ENCODE measurements at regions not wholly inside any gene's neighbourhood (a gene's known extent, or its start where the extent isn't known, plus 50 kb on each side); places are given as distances from the start of the nearest gene placed in this dataset.
A peak's percentile ranks its signal among the peaks of the same experiment; 100 is the strongest.

DNA sequence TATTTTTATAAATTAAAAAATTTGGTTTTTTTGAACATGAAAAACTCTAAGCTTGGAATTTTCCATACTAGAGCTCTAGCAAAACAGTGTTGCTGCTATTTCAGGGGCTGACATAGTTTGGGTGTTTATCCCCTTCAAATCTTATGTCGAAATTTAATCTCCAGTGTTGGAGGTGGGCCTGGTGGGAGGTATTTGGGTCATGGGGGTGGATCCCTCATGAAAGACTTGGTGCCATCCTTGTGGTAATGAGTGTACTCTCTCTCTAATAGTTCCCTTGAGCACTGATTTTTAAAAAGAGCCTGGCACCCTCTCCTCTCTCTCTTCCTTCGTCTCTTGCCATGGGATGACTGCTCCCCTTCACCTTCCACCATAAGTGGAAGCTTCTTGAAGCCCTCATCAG lies 244.6 kb upstream of the UBE2E3 start:
- H3K4me3 ChIP-seq (replicated peaks in 1 of 2; ENCODE audit: low read depth in 2 of 2, low read length in 2 of 2): no peak overlapping the region
- TF ChIP-seq CTCF (IDR thresholded peaks at IDR 0.05; ENCODE audit: low read depth, low read length): no peak
- no peak for DNase-seq (ENCODE audit: low read depth in 2 of 2)

- no peak for DNase-seq (ENCODE audit: low read depth in 2 of 2)
- no peak for TF ChIP-seq CTCF (IDR thresholded peaks at IDR 0.05; ENCODE audit: low read depth, low read length)
- H3K4me3 ChIP-seq (replicated peaks in 1 of 2; ENCODE audit: low read depth in 2 of 2, low read length in 2 of 2): no peak overlapping the region
Observed at GRCh38 chr2:180734382-180734781, 246.0 kb upstream of the UBE2E3 start.

DNA sequence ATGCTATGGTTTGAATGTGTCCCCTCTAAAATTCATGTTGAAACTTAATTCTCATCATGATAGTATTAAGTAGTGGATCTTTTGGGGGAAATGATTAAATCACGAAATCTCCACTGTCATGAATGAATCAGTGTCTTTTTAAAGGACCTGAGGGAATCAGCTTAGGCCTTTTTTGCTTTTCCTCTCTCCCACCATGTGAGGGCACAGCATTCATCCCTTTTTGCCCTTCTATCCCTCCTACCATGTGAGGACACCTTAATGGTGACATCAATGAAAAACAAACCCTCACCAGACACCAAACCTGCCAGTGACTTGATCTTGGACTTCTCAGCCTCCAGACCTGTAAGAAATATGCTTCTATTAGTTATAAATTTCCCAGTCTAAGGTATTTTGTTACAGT lies 247.1 kb upstream of the UBE2E3 start:
- no peak for TF ChIP-seq CTCF (IDR thresholded peaks at IDR 0.05; ENCODE audit: low read depth, low read length)
- H3K4me3 ChIP-seq (replicated peaks in 1 of 2; ENCODE audit: low read depth in 2 of 2, low read length in 2 of 2): no peak overlapping the region
- DNase-seq (ENCODE audit: low read depth in 2 of 2): no peak

DNA sequence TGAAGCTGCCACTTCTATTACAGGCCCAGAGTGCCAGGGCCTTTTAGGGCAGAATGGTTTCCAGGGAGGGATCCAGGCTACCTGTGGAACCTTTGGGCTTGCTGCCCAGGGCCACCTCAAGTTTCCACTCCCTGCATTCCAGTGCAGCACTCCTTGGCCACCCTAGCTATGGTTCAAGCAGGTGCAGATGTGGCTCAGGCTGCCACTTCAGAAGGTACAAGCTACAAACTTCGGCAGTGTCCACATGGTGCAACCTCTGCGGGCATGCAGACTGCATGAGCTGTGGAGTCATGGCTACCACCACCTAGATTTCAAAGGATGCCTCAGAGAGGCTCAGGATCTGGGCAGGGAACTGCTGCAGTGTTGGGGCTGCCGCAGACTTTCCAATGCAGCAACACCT lies 248.1 kb upstream of the UBE2E3 start:
- no peak for TF ChIP-seq CTCF (IDR thresholded peaks at IDR 0.05; ENCODE audit: low read depth, low read length)

GRCh38 chr2:180730976-180731375 lies 249.4 kb upstream of the UBE2E3 start:
- peak; percentile 36 to 88 for DNase-seq (ENCODE audit: low read depth in 2 of 2)
- H3K4me3 ChIP-seq (replicated peaks in 1 of 2; ENCODE audit: low read depth in 2 of 2, low read length in 2 of 2): no peak overlapping the region
- no peak for TF ChIP-seq CTCF (IDR thresholded peaks at IDR 0.05; ENCODE audit: low read depth, low read length)

More for the DNA sequence above, 248.1 kb upstream of the UBE2E3 start:
- H3K4me3 ChIP-seq (replicated peaks in 1 of 2; ENCODE audit: low read depth in 2 of 2, low read length in 2 of 2): no peak overlapping the region
- DNase-seq (ENCODE audit: low read depth in 2 of 2): no peak

DNA sequence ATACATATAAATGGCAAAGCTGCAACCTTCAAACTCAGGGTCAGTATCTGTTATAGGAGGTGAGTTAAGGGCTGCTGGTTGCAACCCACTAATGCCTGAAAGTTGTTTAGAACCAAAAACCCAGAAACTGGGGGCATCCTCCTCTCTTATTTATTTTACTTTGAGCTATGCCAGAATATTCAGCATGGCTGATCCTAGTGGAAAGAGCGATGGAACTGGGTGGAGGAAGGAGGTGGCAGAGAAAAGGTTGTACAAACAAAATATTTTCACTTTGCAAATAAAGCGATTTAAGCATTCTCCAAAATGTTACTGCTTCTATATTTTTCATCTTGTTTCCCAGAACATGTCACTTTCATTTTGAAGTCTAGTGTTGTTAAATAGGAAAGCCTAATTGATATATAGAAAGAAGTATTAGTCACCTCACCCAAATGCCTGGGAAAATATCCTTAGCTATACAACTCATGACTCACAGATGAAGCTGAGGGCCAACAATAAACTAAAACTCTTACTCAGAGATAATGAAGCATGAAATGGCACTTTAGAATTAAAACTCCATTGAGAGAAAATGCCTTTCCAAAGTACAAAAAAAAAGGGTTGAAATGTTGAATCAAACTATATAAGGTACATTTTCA lies 251.4 kb upstream of the UBE2E3 start:
- H3K4me3 ChIP-seq (replicated peaks in 1 of 2; ENCODE audit: low read depth in 2 of 2, low read length in 2 of 2): no peak overlapping the region
- no peak for TF ChIP-seq CTCF (IDR thresholded peaks at IDR 0.05; ENCODE audit: low read depth, low read length)
- DNase-seq (ENCODE audit: low read depth in 2 of 2): peak; percentile 79 to 92

DNA sequence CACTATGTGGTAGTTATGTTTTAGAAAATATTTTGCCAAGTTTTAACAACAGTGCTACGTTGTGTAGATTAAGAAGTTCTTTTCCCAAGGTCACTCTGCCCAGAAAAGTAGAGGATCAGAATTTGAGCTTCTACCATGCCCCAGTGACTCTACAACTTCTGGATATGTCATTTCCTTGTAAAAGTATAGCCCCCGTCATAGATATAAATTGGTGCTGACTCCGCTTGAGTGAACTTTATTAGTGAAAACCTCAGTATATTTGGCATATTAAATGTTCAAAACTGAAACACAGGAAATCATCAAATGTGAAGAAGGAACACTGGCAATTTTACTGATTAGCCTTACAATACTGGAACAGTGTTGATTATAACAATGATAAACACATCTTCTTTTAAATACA lies 256.7 kb upstream of the UBE2E3 start:
- no peak for TF ChIP-seq CTCF (IDR thresholded peaks at IDR 0.05; ENCODE audit: low read depth, low read length)
- H3K4me3 ChIP-seq (replicated peaks in 1 of 2; ENCODE audit: low read depth in 2 of 2, low read length in 2 of 2): no peak overlapping the region
- DNase-seq (ENCODE audit: low read depth in 2 of 2): no peak

Data from cardiac fibroblast (primary cell).